Vagina (tissue), 2 donors: ENCODE measurements at regions not wholly inside any gene's neighbourhood (a gene's known extent, or its start where the extent isn't known, plus 50 kb on each side); places are given as distances from the start of the nearest gene placed in this dataset.

ENCODE experiments used
- CTCF ChIP-seq, 3 experiments: fragments of 450-650 bp in 2 of 3; fragments of 200-600 bp in 1 of 3; sonication (generic) in 1 of 3; IDR thresholded peaks; one replicate each; pipeline ENCODE4 v1.5.1; 2017 to 2019; ENCODE audit warnings: antibody characterized with exemption in 3 of 3, mild to moderate bottlenecking in 2 of 3, moderate library complexity in 2 of 3
- POLR2A ChIP-seq, 2 donors: fragments of 450-650 bp; IDR thresholded peaks; one replicate each; pipeline ENCODE4 v1.6.1; 2017; ENCODE audit warnings: antibody characterized with exemption in 2 of 2, mild to moderate bottlenecking in 2 of 2, moderate library complexity in 2 of 2

GRCh38 chr10:121330563-121330962 lies 267.7 kb downstream of the FGFR2 start:
- TF ChIP-seq CTCF (IDR thresholded peaks at IDR 0.05) = no peak
- TF ChIP-seq POLR2A (IDR thresholded peaks at IDR 0.05) = no peak
